ENCODE measurements at regions not wholly inside any gene's neighbourhood (a gene's known extent, or its start where the extent isn't known, plus 50 kb on each side); places are given as distances from the start of the nearest gene placed in this dataset.

DNA sequence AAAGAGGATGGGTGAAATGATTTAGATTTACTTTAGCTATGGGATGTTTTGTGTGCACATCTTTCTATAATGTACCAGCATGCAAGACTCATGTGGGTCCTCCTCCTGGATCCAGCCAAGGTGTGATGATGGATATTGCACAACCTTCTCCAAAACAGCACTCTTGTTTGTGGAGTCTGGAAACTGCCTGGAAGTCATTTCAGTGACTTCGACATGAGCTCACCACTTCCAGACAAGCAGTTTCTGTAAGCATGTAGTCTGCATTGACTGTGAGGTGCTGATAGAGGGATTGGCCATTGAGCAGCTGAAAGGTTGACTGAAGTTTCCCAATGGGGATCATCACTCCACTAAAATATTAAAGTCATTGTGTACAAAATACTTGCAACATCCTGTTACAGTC is 154.0 kb downstream of the TRIB2 start:
- TF ChIP-seq EZH2 (IDR thresholded peaks at IDR 0.05; ENCODE audit: insufficient read depth, poor library complexity, severe bottlenecking) (no peak), EZH2phosphoT487 (IDR thresholded peaks at IDR 0.05; ENCODE audit: insufficient read depth, low read depth) (no peak)

Measured in GM23248 (cell line).